ENCODE measurements at regions not wholly inside any gene's neighbourhood (a gene's known extent, or its start where the extent isn't known, plus 50 kb on each side); places are given as distances from the start of the nearest gene placed in this dataset.

- H3K27ac ChIP-seq (ENCODE audit: low read depth, low read length) = no peak overlapping the region
- no peaks in the 10 kb centered on the region for H3K4me1 ChIP-seq (ENCODE audit: control insufficient read depth in 3 of 3, insufficient read depth in 3 of 3, low read length in 3 of 3)
- H3K4me3 ChIP-seq (ENCODE audit: low read length in 3 of 3) = no peak overlapping the region
- no peaks in the 10 kb centered on the region for H3K36me3 ChIP-seq (ENCODE audit: control insufficient read depth in 3 of 3, insufficient read depth in 3 of 3, low read length in 3 of 3)
- H3K9ac ChIP-seq (ENCODE audit: low read depth in 1 of 3, low read length in 3 of 3) = no peak overlapping the region
- peaks cover 0 to 2% (median 0%) of the 10 kb centered on the region in 3 donors for H3K9me3 ChIP-seq (ENCODE audit: control insufficient read depth in 3 of 3, low read length in 3 of 3)
- H3K27me3 ChIP-seq (ENCODE audit: control insufficient read depth in 3 of 3, insufficient read depth in 3 of 3, low read length in 3 of 3) = no peaks in the 10 kb centered on the region
Measured at GRCh38 chr2:12331698-12332097, 385.0 kb upstream of the TRIB2 start.

- no peak overlapping the region for H3K27ac ChIP-seq (ENCODE audit: low read depth, low read length)
- no peak overlapping the region for H3K9ac ChIP-seq (ENCODE audit: low read depth in 1 of 3, low read length in 3 of 3)
- H3K4me3 ChIP-seq (ENCODE audit: low read length in 3 of 3) = no peak overlapping the region
- no peaks in the 10 kb centered on the region for H3K27me3 ChIP-seq (ENCODE audit: control insufficient read depth in 3 of 3, insufficient read depth in 3 of 3, low read length in 3 of 3)
- no peaks in the 10 kb centered on the region for H3K36me3 ChIP-seq (ENCODE audit: control insufficient read depth in 3 of 3, insufficient read depth in 3 of 3, low read length in 3 of 3)
- H3K9me3 ChIP-seq (ENCODE audit: control insufficient read depth in 3 of 3, low read length in 3 of 3) = no peaks in the 10 kb centered on the region
- H3K4me1 ChIP-seq (ENCODE audit: control insufficient read depth in 3 of 3, insufficient read depth in 3 of 3, low read length in 3 of 3) = no peaks in the 10 kb centered on the region
Measured at GRCh38 chr2:12333293-12333692, 383.4 kb upstream of the TRIB2 start.

GRCh38 chr2:12334412-12334966 lies 382.2 kb upstream of the TRIB2 start:
- H3K27me3 ChIP-seq (ENCODE audit: control insufficient read depth in 3 of 3, insufficient read depth in 3 of 3, low read length in 3 of 3) = no peaks in the 10 kb centered on the region
- H3K36me3 ChIP-seq (ENCODE audit: control insufficient read depth in 3 of 3, insufficient read depth in 3 of 3, low read length in 3 of 3) = no peaks in the 10 kb centered on the region
- H3K27ac ChIP-seq (ENCODE audit: low read depth, low read length) = no peak overlapping the region
- H3K9me3 ChIP-seq (ENCODE audit: control insufficient read depth in 3 of 3, low read length in 3 of 3) = no peaks in the 10 kb centered on the region
- H3K9ac ChIP-seq (ENCODE audit: low read depth in 1 of 3, low read length in 3 of 3) = no peak overlapping the region
- H3K4me3 ChIP-seq (ENCODE audit: low read length in 3 of 3) = no peak overlapping the region
- H3K4me1 ChIP-seq (ENCODE audit: control insufficient read depth in 3 of 3, insufficient read depth in 3 of 3, low read length in 3 of 3) = no peaks in the 10 kb centered on the region

GRCh38 chr2:12335131-12335530 lies 381.6 kb upstream of the TRIB2 start:
- H3K4me1 ChIP-seq (ENCODE audit: control insufficient read depth in 3 of 3, insufficient read depth in 3 of 3, low read length in 3 of 3) = no peaks in the 10 kb centered on the region
- no peak overlapping the region for H3K27ac ChIP-seq (ENCODE audit: low read depth, low read length)
- H3K9me3 ChIP-seq (ENCODE audit: control insufficient read depth in 3 of 3, low read length in 3 of 3) = no peaks in the 10 kb centered on the region
- H3K36me3 ChIP-seq (ENCODE audit: control insufficient read depth in 3 of 3, insufficient read depth in 3 of 3, low read length in 3 of 3) = no peaks in the 10 kb centered on the region
- H3K4me3 ChIP-seq (ENCODE audit: low read length in 3 of 3) = no peak overlapping the region
- no peak overlapping the region for H3K9ac ChIP-seq (ENCODE audit: low read depth in 1 of 3, low read length in 3 of 3)
- no peaks in the 10 kb centered on the region for H3K27me3 ChIP-seq (ENCODE audit: control insufficient read depth in 3 of 3, insufficient read depth in 3 of 3, low read length in 3 of 3)

GRCh38 chr2:12335995-12336394 lies 380.7 kb upstream of the TRIB2 start:
- H3K27ac ChIP-seq (ENCODE audit: low read depth, low read length) = no peak overlapping the region
- H3K4me1 ChIP-seq (ENCODE audit: control insufficient read depth in 3 of 3, insufficient read depth in 3 of 3, low read length in 3 of 3) = no peaks in the 10 kb centered on the region
- no peaks in the 10 kb centered on the region for H3K9me3 ChIP-seq (ENCODE audit: control insufficient read depth in 3 of 3, low read length in 3 of 3)
- no peak overlapping the region for H3K9ac ChIP-seq (ENCODE audit: low read depth in 1 of 3, low read length in 3 of 3)
- no peak overlapping the region for H3K4me3 ChIP-seq (ENCODE audit: low read length in 3 of 3)
- no peaks in the 10 kb centered on the region for H3K27me3 ChIP-seq (ENCODE audit: control insufficient read depth in 3 of 3, insufficient read depth in 3 of 3, low read length in 3 of 3)
- H3K36me3 ChIP-seq (ENCODE audit: control insufficient read depth in 3 of 3, insufficient read depth in 3 of 3, low read length in 3 of 3) = no peaks in the 10 kb centered on the region

DNA sequence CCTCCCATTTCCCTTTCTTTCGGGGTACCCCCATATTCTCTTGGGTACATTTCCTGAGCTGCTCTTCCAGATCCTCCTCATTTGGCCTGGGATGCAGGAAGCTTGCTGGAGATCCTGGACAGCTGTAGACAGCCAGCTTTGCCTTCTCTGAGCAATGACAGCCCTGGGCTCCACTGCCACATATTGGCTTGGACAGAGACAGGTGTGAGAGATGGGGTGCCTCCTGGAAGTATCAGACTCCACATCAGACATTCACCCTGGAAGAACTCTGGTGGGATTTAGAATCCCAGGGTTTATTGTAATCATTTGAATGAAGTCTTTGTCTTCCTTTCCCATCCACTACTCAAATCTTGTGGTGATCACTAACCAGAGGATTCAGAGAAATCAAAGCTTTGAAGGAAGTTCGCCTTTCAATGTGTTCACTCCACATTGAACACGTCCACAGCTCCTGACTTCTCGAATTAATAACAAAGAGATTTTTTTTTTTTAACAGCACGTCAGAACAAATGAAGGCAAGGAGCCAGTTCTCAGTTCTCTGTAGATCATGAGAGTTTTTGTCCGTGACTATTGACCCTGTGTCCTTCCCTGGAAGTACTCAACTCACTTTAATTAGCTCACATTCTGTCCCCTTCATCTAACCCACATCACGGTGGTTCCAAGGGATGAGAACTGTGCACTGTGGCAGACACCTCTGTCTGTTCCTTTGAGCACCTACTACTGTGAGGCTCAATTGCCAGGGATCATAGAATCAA lies 377.6 kb upstream of the TRIB2 start:
- Histone ChIP-seq H3K4me1 (ENCODE audit: control insufficient read depth in 3 of 3, insufficient read depth in 3 of 3, low read length in 3 of 3) (no peaks in the 10 kb centered on the region), H3K27ac (ENCODE audit: low read depth, low read length) (no peak overlapping the region), H3K4me3 (ENCODE audit: low read length in 3 of 3) (no peak overlapping the region), H3K9ac (ENCODE audit: low read depth in 1 of 3, low read length in 3 of 3) (no peak overlapping the region), H3K27me3 (ENCODE audit: control insufficient read depth in 3 of 3, insufficient read depth in 3 of 3, low read length in 3 of 3) (no peaks in the 10 kb centered on the region), H3K36me3 (ENCODE audit: control insufficient read depth in 3 of 3, insufficient read depth in 3 of 3, low read length in 3 of 3) (no peaks in the 10 kb centered on the region), H3K9me3 (ENCODE audit: control insufficient read depth in 3 of 3, low read length in 3 of 3) (no peaks in the 10 kb centered on the region)

- H3K9me3 ChIP-seq (ENCODE audit: control insufficient read depth in 3 of 3, low read length in 3 of 3) = no peaks in the 10 kb centered on the region
- H3K4me1 ChIP-seq (ENCODE audit: control insufficient read depth in 3 of 3, insufficient read depth in 3 of 3, low read length in 3 of 3) = no peaks in the 10 kb centered on the region
- no peak overlapping the region for H3K9ac ChIP-seq (ENCODE audit: low read depth in 1 of 3, low read length in 3 of 3)
- no peaks in the 10 kb centered on the region for H3K36me3 ChIP-seq (ENCODE audit: control insufficient read depth in 3 of 3, insufficient read depth in 3 of 3, low read length in 3 of 3)
- no peak overlapping the region for H3K27ac ChIP-seq (ENCODE audit: low read depth, low read length)
- H3K4me3 ChIP-seq (ENCODE audit: low read length in 3 of 3) = no peak overlapping the region
- H3K27me3 ChIP-seq (ENCODE audit: control insufficient read depth in 3 of 3, insufficient read depth in 3 of 3, low read length in 3 of 3) = no peaks in the 10 kb centered on the region
Measured at GRCh38 chr2:12340164-12340563, 376.6 kb upstream of the TRIB2 start.

DNA sequence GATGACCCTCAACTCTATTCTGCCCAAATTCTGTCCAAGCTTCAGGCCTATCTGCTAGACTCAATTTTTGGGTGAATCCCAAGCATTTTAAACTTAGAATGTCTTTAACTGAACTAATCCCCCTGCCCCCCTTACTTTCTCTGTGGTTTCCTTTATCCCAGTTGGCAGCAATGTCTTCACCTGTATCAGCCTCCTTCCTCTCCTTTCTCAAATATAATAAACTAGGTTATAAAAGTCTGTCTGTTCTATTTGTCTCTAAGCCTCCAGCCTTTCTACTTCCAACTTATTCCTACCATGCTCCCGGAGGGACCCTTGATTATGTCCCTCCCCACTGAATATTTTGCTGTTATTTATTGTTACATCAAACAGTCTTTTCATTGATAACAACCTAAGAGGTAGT lies 375.5 kb upstream of the TRIB2 start:
- Histone ChIP-seq H3K27me3 (ENCODE audit: control insufficient read depth in 3 of 3, insufficient read depth in 3 of 3, low read length in 3 of 3) (no peaks in the 10 kb centered on the region), H3K9me3 (ENCODE audit: control insufficient read depth in 3 of 3, low read length in 3 of 3) (no peaks in the 10 kb centered on the region), H3K4me3 (ENCODE audit: low read length in 3 of 3) (no peak overlapping the region), H3K27ac (ENCODE audit: low read depth, low read length) (no peak overlapping the region), H3K9ac (ENCODE audit: low read depth in 1 of 3, low read length in 3 of 3) (no peak overlapping the region), H3K36me3 (ENCODE audit: control insufficient read depth in 3 of 3, insufficient read depth in 3 of 3, low read length in 3 of 3) (no peaks in the 10 kb centered on the region), H3K4me1 (ENCODE audit: control insufficient read depth in 3 of 3, insufficient read depth in 3 of 3, low read length in 3 of 3) (no peaks in the 10 kb centered on the region)

DNA sequence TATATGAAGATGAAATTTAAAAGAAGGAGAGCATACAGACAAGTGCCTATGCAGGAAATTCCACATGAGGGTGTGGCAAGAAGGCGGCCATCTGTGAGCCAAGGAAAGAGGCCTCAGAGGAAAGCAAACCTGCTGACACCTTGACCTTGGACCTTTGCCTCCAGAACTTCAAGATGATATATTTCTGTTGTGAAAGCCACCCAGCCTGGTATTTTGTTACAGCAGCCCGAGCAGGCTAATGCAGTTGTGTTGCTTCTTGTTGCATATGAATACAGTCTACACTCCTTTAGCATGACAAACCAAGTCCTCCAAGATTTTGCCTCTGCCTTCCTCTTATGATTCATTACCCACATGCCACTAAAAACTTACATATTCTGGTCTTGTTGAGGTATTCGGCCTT lies 374.8 kb upstream of the TRIB2 start:
- no peak overlapping the region for H3K27ac ChIP-seq (ENCODE audit: low read depth, low read length)
- no peaks in the 10 kb centered on the region for H3K36me3 ChIP-seq (ENCODE audit: control insufficient read depth in 3 of 3, insufficient read depth in 3 of 3, low read length in 3 of 3)
- no peak overlapping the region for H3K4me3 ChIP-seq (ENCODE audit: low read length in 3 of 3)
- H3K9ac ChIP-seq (ENCODE audit: low read depth in 1 of 3, low read length in 3 of 3) = no peak overlapping the region
- no peaks in the 10 kb centered on the region for H3K4me1 ChIP-seq (ENCODE audit: control insufficient read depth in 3 of 3, insufficient read depth in 3 of 3, low read length in 3 of 3)
- no peaks in the 10 kb centered on the region for H3K27me3 ChIP-seq (ENCODE audit: control insufficient read depth in 3 of 3, insufficient read depth in 3 of 3, low read length in 3 of 3)
- H3K9me3 ChIP-seq (ENCODE audit: control insufficient read depth in 3 of 3, low read length in 3 of 3) = no peaks in the 10 kb centered on the region

DNA sequence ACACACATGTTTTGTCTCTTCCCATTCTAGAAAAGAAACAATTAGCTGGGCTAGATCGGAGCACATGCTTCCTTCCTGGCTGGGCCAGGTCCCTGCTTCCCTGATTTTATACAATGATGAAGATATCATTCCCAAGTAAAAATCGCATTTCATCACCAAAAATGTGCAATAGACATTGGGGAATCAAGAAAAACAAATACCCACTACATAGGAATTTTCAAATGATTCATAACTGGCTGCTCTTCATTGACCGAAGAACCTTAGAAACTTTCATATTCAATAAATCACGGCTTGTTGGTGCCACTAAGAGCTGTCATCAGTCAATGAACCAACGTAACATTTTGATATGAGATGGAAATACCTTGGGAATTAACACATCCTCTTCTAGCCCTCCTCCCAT lies 373.6 kb upstream of the TRIB2 start:
- H3K36me3 ChIP-seq (ENCODE audit: control insufficient read depth in 3 of 3, insufficient read depth in 3 of 3, low read length in 3 of 3) = no peaks in the 10 kb centered on the region
- no peak overlapping the region for H3K4me3 ChIP-seq (ENCODE audit: low read length in 3 of 3)
- H3K9me3 ChIP-seq (ENCODE audit: control insufficient read depth in 3 of 3, low read length in 3 of 3) = no peaks in the 10 kb centered on the region
- no peaks in the 10 kb centered on the region for H3K27me3 ChIP-seq (ENCODE audit: control insufficient read depth in 3 of 3, insufficient read depth in 3 of 3, low read length in 3 of 3)
- H3K4me1 ChIP-seq (ENCODE audit: control insufficient read depth in 3 of 3, insufficient read depth in 3 of 3, low read length in 3 of 3) = no peaks in the 10 kb centered on the region
- no peak overlapping the region for H3K27ac ChIP-seq (ENCODE audit: low read depth, low read length)
- H3K9ac ChIP-seq (ENCODE audit: low read depth in 1 of 3, low read length in 3 of 3) = no peak overlapping the region

Data from skeletal muscle tissue (tissue), 3 donors.